Spleen (tissue), 11 donors: ENCODE measurements at regions not wholly inside any gene's neighbourhood (a gene's known extent, or its start where the extent isn't known, plus 50 kb on each side); places are given as distances from the start of the nearest gene placed in this dataset.

Experiments
- DNase-seq: peaks from one replicate; pipeline ENCODE4 v3.0.0-alpha.2; 2020
- H3K27ac ChIP-seq, 8 donors: fragments of 200-600 bp; sonication (generic) in 7 of 8; 1 replicate in 4 of 8; 2 replicates in 4 of 8; pipeline versions ENCODE4 v1.5.0 to v1.8.0; 2016 to 2021; ENCODE audit warnings: inconsistent platforms in 4 of 8, mild to moderate bottlenecking in 4 of 8, moderate library complexity in 1 of 8
- H3K27me3 ChIP-seq, 7 donors: fragments of 200-600 bp; sonication (generic) in 6 of 7; replicated peaks in 1 of 7; 1 replicate in 4 of 7; 2 replicates in 3 of 7; pipeline versions ENCODE4 v1.5.0 to v1.8.0; 2016 to 2021; ENCODE audit warnings: inconsistent platforms in 3 of 7, mild to moderate bottlenecking in 1 of 7
- H3K36me3 ChIP-seq, 6 donors: fragments of 200-600 bp; sonication (generic) in 5 of 6; 1 replicate in 4 of 6; 2 replicates in 2 of 6; pipeline versions ENCODE4 v1.5.0 to v1.8.0; 2016 to 2021; ENCODE audit warnings: inconsistent platforms in 2 of 6
- H3K4me1 ChIP-seq, 6 donors: fragments of 200-600 bp; sonication (generic) in 5 of 6; 1 replicate in 3 of 6; 2 replicates in 3 of 6; pipeline versions ENCODE4 v1.5.0 to v1.8.0; 2016 to 2021; ENCODE audit warnings: inconsistent platforms in 3 of 6
- H3K4me3 ChIP-seq, 8 donors: fragments of 200-600 bp; sonication (generic) in 7 of 8; 1 replicate in 4 of 8; 2 replicates in 4 of 8; pipeline versions ENCODE4 v1.5.0 to v1.8.0; 2016 to 2021; ENCODE audit warnings: inconsistent platforms in 4 of 8, mild to moderate bottlenecking in 4 of 8, moderate library complexity in 2 of 8
- H3K9me3 ChIP-seq, 8 donors: fragments of 200-600 bp; sonication (generic) in 7 of 8; 1 replicate in 4 of 8; 2 replicates in 4 of 8; pipeline versions ENCODE4 v1.5.0 to v1.8.0; 2016 to 2021; ENCODE audit warnings: inconsistent platforms in 4 of 8
- POLR2A ChIP-seq, 3 donors: fragments of 450-650 bp; IDR thresholded peaks; one replicate each; pipeline ENCODE4 v1.5.1; 2017; ENCODE audit warnings: antibody characterized with exemption in 3 of 3, mild to moderate bottlenecking in 1 of 3
- POLR2AphosphoS5 ChIP-seq, 3 donors: sonication (generic); formaldehyde crosslinking; IDR thresholded peaks; one replicate each; pipeline ENCODE4 v1.5.1; 2017; ENCODE audit warnings: antibody characterized with exemption in 3 of 3
- WGBS, 5 donors: extraction: QIAGEN DNeasy Blood & Tissue Kit in 3 of 5; methylation state at CpG; one replicate each; pipeline versions ENCODE4 v1.1.5 to v1.1.7; 2013 to 2018; 5-methylcytosine and 5-hydroxymethylcytosine counted together
- intact Hi-C: fragments of 100-400 bp; cut with DNase I; formaldehyde crosslinking; loops from one replicate; pipeline ENCODE4 v1.15.0; 2023; ENCODE audit warnings: low total_unique reads
- TF ChIP-seq, protein P1 (sequence below), 11 experiments: fragments of 200-600 bp in 7 of 11; fragments of 450-650 bp in 4 of 11; sonication (generic) in 4 of 11; IDR thresholded peaks in 8 of 11; conservative IDR thresholded peaks in 3 of 11; 1 replicate in 7 of 11; 2 replicates in 4 of 11; pipeline versions ENCODE4 v1.4.0 to v1.8.0; 2016 to 2021; ENCODE audit warnings: antibody characterized with exemption in 11 of 11, inconsistent platforms in 4 of 11, mild to moderate bottlenecking in 1 of 11
- donor health status: healthy with polysubstance abuse.
- donor health status: DM: no; HTN: no; CAD: no; lungs with moderate emphysema.
- donor health status: DM: no; HTN: no; CAD: no.
- donor health status: Bipolar disorder and iron deficiency.
- donor health status: healthy.
- donor health status: DM: no; HTN: no; CAD: no.
- donor health status: DM: yes; HTN: yes; CAD: no.

DNA sequence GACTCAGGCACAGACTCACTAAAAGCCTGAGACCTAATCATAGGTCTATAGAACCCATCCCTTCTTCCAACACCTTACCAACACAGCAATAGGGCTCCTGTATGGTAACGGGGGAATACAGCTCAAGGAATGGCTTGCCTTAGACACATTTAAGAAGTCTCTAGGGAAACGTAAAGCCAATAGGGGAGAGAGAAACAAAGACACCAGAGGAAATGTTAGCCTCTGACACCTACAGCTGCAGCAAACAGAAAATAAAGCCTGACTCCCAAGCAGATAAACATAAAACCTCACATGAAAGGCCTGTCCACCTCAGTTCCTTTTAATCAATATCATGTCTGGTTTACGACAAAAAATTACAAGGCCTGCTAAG, 51.1 kb upstream of the NCOA1 start:
- H3K4me3 ChIP-seq: no peak overlapping the region
- WGBS, 5 donors: 91 to 97% (median 93%) methylated on average over 3 of the region's 3 CpGs
- intact Hi-C loops: no loop called here

GRCh38 chr2:24439280-24439970, 51.6 kb upstream of the NCOA1 start:
- no peaks in the 10 kb centered on the region for H3K36me3 ChIP-seq
- intact Hi-C loops: no loop called here
- no peaks in the 10 kb centered on the region for H3K27me3 ChIP-seq
- no peak overlapping the region for H3K27ac ChIP-seq
- no peak for DNase-seq
- H3K4me1 ChIP-seq: peaks cover 0 to 19% (median 12%) of the 10 kb centered on the region in 6 donors
- TF ChIP-seq POLR2A (IDR thresholded peaks at IDR 0.05) (no peak), POLR2AphosphoS5 (IDR thresholded peaks at IDR 0.05) (no peak)
- TF ChIP-seq, protein P1, sequence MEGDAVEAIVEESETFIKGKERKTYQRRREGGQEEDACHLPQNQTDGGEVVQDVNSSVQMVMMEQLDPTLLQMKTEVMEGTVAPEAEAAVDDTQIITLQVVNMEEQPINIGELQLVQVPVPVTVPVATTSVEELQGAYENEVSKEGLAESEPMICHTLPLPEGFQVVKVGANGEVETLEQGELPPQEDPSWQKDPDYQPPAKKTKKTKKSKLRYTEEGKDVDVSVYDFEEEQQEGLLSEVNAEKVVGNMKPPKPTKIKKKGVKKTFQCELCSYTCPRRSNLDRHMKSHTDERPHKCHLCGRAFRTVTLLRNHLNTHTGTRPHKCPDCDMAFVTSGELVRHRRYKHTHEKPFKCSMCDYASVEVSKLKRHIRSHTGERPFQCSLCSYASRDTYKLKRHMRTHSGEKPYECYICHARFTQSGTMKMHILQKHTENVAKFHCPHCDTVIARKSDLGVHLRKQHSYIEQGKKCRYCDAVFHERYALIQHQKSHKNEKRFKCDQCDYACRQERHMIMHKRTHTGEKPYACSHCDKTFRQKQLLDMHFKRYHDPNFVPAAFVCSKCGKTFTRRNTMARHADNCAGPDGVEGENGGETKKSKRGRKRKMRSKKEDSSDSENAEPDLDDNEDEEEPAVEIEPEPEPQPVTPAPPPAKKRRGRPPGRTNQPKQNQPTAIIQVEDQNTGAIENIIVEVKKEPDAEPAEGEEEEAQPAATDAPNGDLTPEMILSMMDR (IDR thresholded peaks at IDR 0.05 in 8 of 11, conservative IDR thresholded peaks at IDR 0.05 in 3 of 11): no peak
- H3K9me3 ChIP-seq: no peaks in the 10 kb centered on the region
- no peak overlapping the region for H3K4me3 ChIP-seq
- WGBS, 5 donors: 80 to 96% (median 92%) methylated on average over 4 of the region's 4 CpGs

More for the DNA sequence above, 51.1 kb upstream of the NCOA1 start:
- no peak for TF ChIP-seq POLR2A (IDR thresholded peaks at IDR 0.05)
- DNase-seq: no peak
- Histone ChIP-seq H3K36me3 (no peaks in the 10 kb centered on the region), H3K27ac (no peak overlapping the region), H3K27me3 (no peaks in the 10 kb centered on the region), H3K9me3 (no peaks in the 10 kb centered on the region), H3K4me1 (peaks cover 0 to 16% (median 12%) of the 10 kb centered on the region in 6 donors)

DNA sequence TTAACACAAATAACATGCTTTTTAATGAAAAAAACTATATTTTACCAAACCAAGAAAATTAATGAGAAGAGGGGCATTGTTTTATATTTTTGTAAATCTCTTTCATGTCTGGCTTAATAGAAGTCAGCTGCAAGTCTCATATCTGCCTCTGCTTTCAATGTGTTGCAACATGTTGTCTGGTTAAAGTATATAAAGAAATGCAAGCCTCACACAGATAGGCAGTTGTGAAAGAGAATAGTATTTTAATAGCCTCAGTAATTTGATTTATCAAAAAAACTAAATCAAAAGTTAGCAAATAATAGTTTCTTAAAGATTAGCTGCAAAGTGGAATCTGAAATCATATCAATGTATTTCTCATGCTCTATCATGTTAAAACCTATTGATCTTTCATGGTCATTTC, 52.9 kb upstream of the NCOA1 start:
- intact Hi-C loops: no loop called here
- no peak for TF ChIP-seq POLR2A (IDR thresholded peaks at IDR 0.05)
- TF ChIP-seq, protein P1 (IDR thresholded peaks at IDR 0.05 in 8 of 11, conservative IDR thresholded peaks at IDR 0.05 in 3 of 11): no peak
- no peak for TF ChIP-seq POLR2AphosphoS5 (IDR thresholded peaks at IDR 0.05)
- Histone ChIP-seq H3K27me3 (no peaks in the 10 kb centered on the region), H3K36me3 (no peaks in the 10 kb centered on the region), H3K9me3 (no peaks in the 10 kb centered on the region), H3K4me1 (peaks cover 0 to 19% (median 12%) of the 10 kb centered on the region in 6 donors), H3K4me3 (no peak overlapping the region), H3K27ac (no peak overlapping the region)
- no peak for DNase-seq

DNA sequence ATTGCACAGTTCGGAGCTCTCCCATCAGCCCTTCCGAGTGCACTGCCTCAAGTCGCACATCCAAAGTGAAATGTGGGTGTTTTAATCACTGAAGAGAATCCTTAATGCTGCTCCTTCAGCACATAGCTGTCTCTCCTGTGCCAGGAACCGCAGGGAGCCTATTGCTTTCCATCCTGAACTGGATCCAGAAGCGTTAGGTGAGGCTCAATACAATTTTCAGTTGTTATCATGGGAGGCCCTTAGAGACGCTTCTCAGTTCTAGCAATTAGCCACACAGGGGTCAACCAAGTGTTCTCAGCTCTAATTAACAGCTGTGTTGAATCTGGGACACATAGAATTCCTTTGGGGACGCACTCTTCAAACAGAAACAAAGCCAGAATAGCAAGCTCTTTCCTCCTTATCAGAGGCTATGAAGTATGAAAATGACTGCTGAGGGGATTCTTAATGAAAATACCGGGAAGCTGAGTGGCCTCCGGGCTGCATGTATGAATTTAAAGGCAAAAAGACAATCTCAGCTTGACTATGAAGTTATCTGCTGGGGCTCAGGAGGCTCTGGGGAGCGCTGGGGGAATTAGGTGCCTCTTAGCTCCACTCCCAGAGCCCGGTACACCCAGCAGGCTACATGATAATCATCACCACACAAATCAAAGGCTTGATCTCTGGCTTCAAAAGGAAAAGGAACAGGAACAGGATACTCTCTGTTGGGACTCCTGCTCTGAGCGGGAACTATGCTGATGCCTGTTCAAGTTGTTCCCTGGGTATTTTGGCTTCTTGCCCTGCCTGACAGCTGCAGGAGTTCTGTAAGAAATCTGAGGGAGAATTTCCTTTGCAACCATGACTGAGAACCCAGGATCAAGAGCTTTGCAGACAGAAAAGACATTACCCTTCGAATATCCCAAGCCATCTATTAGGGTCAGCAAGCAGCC, 55.4 kb upstream of the NCOA1 start:
- DNase-seq: no peak
- no peaks in the 10 kb centered on the region for H3K27me3 ChIP-seq
- TF ChIP-seq POLR2AphosphoS5 (IDR thresholded peaks at IDR 0.05): peak in 1 of 3 donors; percentile 55
- no peak for TF ChIP-seq POLR2A (IDR thresholded peaks at IDR 0.05)
- whole genome bisulfite sequencing, 5 donors: 61 to 72% (median 66%) methylated on average over 13 of the region's 13 CpGs
- H3K9me3 ChIP-seq: no peaks in the 10 kb centered on the region
- peaks cover 0 to 19% (median 12%) of the 10 kb centered on the region in 6 donors for H3K4me1 ChIP-seq
- H3K4me3 ChIP-seq: peak overlapping the region in 1 of 8 donors; percentile 13
- no peaks in the 10 kb centered on the region for H3K36me3 ChIP-seq
- intact Hi-C loops: no loop called here
- H3K27ac ChIP-seq: peak overlapping the region; percentile 27 to 68 (median 59)

DNA sequence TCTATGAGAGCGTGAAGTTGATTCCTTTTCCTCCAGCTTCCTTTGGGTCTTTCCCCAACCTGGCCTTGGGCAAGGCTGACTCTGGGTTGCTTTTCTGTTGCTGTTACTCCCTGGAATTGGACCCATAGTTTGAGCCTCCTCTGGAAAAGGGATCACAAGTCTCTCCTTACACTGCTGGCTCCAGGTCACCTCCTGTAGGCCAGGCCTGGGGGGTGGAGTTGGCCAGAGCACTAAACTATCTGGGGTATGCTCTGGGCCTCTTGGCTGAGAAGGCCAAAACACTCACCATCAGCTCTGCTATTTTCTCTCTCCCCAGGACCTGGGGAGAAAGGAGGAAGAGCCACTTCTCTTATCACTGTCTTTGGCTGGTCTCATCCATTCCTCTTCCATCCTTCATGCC, 56.5 kb upstream of the NCOA1 start:
- no peak overlapping the region for H3K27ac ChIP-seq
- 83 to 100% (median 98%) methylated on average over 1 of the region's 1 CpG for WGBS, 5 donors
- DNase-seq: no peak
- H3K36me3 ChIP-seq: no peaks in the 10 kb centered on the region
- no peaks in the 10 kb centered on the region for H3K27me3 ChIP-seq
- intact Hi-C loops: no loop called here
- H3K4me3 ChIP-seq: no peak overlapping the region
- peaks cover 0 to 19% (median 12%) of the 10 kb centered on the region in 6 donors for H3K4me1 ChIP-seq
- H3K9me3 ChIP-seq: no peaks in the 10 kb centered on the region
- no peak for TF ChIP-seq POLR2A (IDR thresholded peaks at IDR 0.05)
- no peak for TF ChIP-seq POLR2AphosphoS5 (IDR thresholded peaks at IDR 0.05)
- TF ChIP-seq, protein P1 (IDR thresholded peaks at IDR 0.05 in 8 of 11, conservative IDR thresholded peaks at IDR 0.05 in 3 of 11): no peak
